H9 (cell line): ENCODE measurements at regions not wholly inside any gene's neighbourhood (a gene's known extent, or its start where the extent isn't known, plus 50 kb on each side); places are given as distances from the start of the nearest gene placed in this dataset.

ENCODE experiments used
- DNase-seq: peaks from one replicate; pipeline ENCODE4 v3.0.0-alpha.2; 2017
- H2AFZ ChIP-seq: one replicate; pipeline ENCODE4 v1.6.1; 2013; ENCODE audit warnings: mild to moderate bottlenecking, low read length, control low read depth, moderate library complexity
- H2AK5ac ChIP-seq: 2 replicates; pipeline ENCODE4 v1.6.1; 2013; ENCODE audit warnings: low read length, control low read depth, mixed read lengths; ENCODE audit not compliant: insufficient read length
- H2BK120ac ChIP-seq: one replicate; pipeline ENCODE4 v1.6.1; 2013; ENCODE audit warnings: low read depth, mild to moderate bottlenecking, low read length, control low read depth, inconsistent platforms; ENCODE audit not compliant: poor library complexity, severe bottlenecking
- H2BK12ac ChIP-seq: 2 replicates; pipeline ENCODE4 v1.6.1; 2013; ENCODE audit warnings: low read length, control low read depth, mixed read lengths, low read depth; ENCODE audit not compliant: insufficient read length
- H2BK15ac ChIP-seq: 2 replicates; pipeline ENCODE4 v1.6.1; 2013; ENCODE audit warnings: low read depth, low read length, control low read depth
- H2BK20ac ChIP-seq: one replicate; pipeline ENCODE4 v1.6.1; 2013; ENCODE audit warnings: low read depth, mild to moderate bottlenecking, low read length, control low read depth, inconsistent platforms; ENCODE audit not compliant: poor library complexity, severe bottlenecking
- H2BK5ac ChIP-seq: 2 replicates; pipeline ENCODE4 v1.6.1; 2013; ENCODE audit warnings: low read length, control low read depth, mixed read lengths; ENCODE audit not compliant: insufficient read length
- H3K14ac ChIP-seq: 2 replicates; pipeline ENCODE4 v1.6.1; 2013; ENCODE audit warnings: low read length, control low read depth; ENCODE audit not compliant: insufficient read depth
- H3K18ac ChIP-seq: 2 replicates; pipeline ENCODE4 v1.6.1; 2013; ENCODE audit warnings: low read depth, mild to moderate bottlenecking, mixed read lengths, low read length, control low read depth; ENCODE audit not compliant: insufficient read length
- H3K23ac ChIP-seq: 2 replicates; pipeline ENCODE4 v1.6.1; 2013; ENCODE audit warnings: low read length, control low read depth, mixed read lengths, low read depth; ENCODE audit not compliant: insufficient read length
- H3K23me2 ChIP-seq: 2 replicates; pipeline ENCODE4 v1.6.1; 2013; ENCODE audit warnings: low read depth, mild to moderate bottlenecking, mixed read lengths, low read length, control low read depth; ENCODE audit not compliant: insufficient read length, poor library complexity, severe bottlenecking
- H3K27ac ChIP-seq: 2 replicates; pipeline ENCODE4 v1.5.1; 2013; ENCODE audit warnings: low read length, control low read depth, mixed read lengths, low read depth; ENCODE audit not compliant: insufficient read length
- H3K27me3 ChIP-seq: 2 replicates; pipeline ENCODE4 v1.6.1; 2013; ENCODE audit warnings: low read length, control low read depth, inconsistent platforms; ENCODE audit not compliant: insufficient read depth
- H3K4ac ChIP-seq: 2 replicates; pipeline ENCODE4 v1.6.1; 2013; ENCODE audit warnings: low read depth, mild to moderate bottlenecking, control low read depth, inconsistent platforms, low read length, moderate library complexity
- H3K4me1 ChIP-seq: 2 replicates; pipeline ENCODE4 v1.6.1; 2013; ENCODE audit warnings: low read length, control low read depth, inconsistent platforms; ENCODE audit not compliant: insufficient read depth
- H3K4me2 ChIP-seq: 2 replicates; pipeline ENCODE4 v1.6.1; 2013; ENCODE audit warnings: low read length, control low read depth, mixed read lengths; ENCODE audit not compliant: insufficient read length, insufficient read depth
- H3K56ac ChIP-seq: 2 replicates; pipeline ENCODE4 v1.6.1; 2013; ENCODE audit warnings: low read depth, mild to moderate bottlenecking, mixed read lengths, low read length, control low read depth; ENCODE audit not compliant: insufficient read length
- H3K79me1 ChIP-seq: 2 replicates; pipeline ENCODE4 v1.6.1; 2013; ENCODE audit warnings: low read depth, mild to moderate bottlenecking, moderate library complexity, low read length, control low read depth, inconsistent platforms; ENCODE audit not compliant: insufficient read depth, poor library complexity, severe bottlenecking
- H3K79me2 ChIP-seq: 2 replicates; pipeline ENCODE4 v1.6.1; 2013; ENCODE audit warnings: low read length, control low read depth, inconsistent platforms; ENCODE audit not compliant: insufficient read depth
- H3K9ac ChIP-seq: 2 replicates; pipeline ENCODE4 v1.6.1; 2013; ENCODE audit warnings: low read length, control low read depth, mixed read lengths; ENCODE audit not compliant: insufficient read length; ENCODE audit errors: extremely low read depth
- H3K9me3 ChIP-seq: one replicate; pipeline ENCODE4 v1.6.1; 2013; ENCODE audit warnings: low read depth, low read length, inconsistent platforms; ENCODE audit not compliant: control insufficient read depth
- H3T11ph ChIP-seq: one replicate; pipeline ENCODE4 v1.6.1; 2013; ENCODE audit warnings: mild to moderate bottlenecking, low read length, control low read depth, inconsistent platforms
- H4K20me1 ChIP-seq: one replicate; pipeline ENCODE4 v1.6.1; 2013; ENCODE audit not compliant: control insufficient read depth, insufficient read length, insufficient read depth
- H4K5ac ChIP-seq: 2 replicates; pipeline ENCODE4 v1.6.1; 2013; ENCODE audit warnings: low read depth, mild to moderate bottlenecking, mixed read lengths, low read length, control low read depth; ENCODE audit not compliant: insufficient read length
- H4K8ac ChIP-seq: replicated peaks from 2 replicates; pipeline ENCODE4 v1.6.1; 2013; ENCODE audit warnings: low read length, control low read depth, mixed read lengths, low read depth; ENCODE audit not compliant: insufficient read length
- H4K91ac ChIP-seq: 2 replicates; pipeline ENCODE4 v1.6.1; 2013; ENCODE audit warnings: low read depth, mild to moderate bottlenecking, moderate library complexity, mixed read lengths, low read length, control low read depth; ENCODE audit not compliant: insufficient read length
- H3K27ac Mint-ChIP-seq, 3 experiments: 2 replicates in 2 of 3; 3 replicates in 1 of 3; pipeline ENCODE4 v1.8.0; 2020 to 2021; ENCODE audit warnings: mixed read lengths in 3 of 3, mild to moderate bottlenecking in 1 of 3, moderate library complexity in 1 of 3
- H3K27me3 Mint-ChIP-seq: 2 replicates; pipeline ENCODE4 v1.8.0; 2021; ENCODE audit warnings: low read depth, mild to moderate bottlenecking, moderate library complexity, mixed read lengths
- H3K36me3 Mint-ChIP-seq, 3 experiments: 2 replicates in 2 of 3; 3 replicates in 1 of 3; pipeline ENCODE4 v1.8.0; 2020 to 2021; ENCODE audit warnings: low read depth in 3 of 3, mixed read lengths in 3 of 3; ENCODE audit not compliant: insufficient read depth in 1 of 3
- H3K4me1 Mint-ChIP-seq, 2 experiments: 2 replicates each; pipeline ENCODE4 v1.8.0; 2020; ENCODE audit warnings: mixed read lengths in 2 of 2
- H3K4me3 Mint-ChIP-seq, 2 experiments: 2 replicates in 1 of 2; 3 replicates in 1 of 2; pipeline ENCODE4 v1.8.0; 2020 to 2021; ENCODE audit warnings: mild to moderate bottlenecking in 2 of 2, mixed read lengths in 2 of 2, moderate library complexity in 1 of 2
- H3K9me3 Mint-ChIP-seq, 2 experiments: 2 replicates in 1 of 2; 3 replicates in 1 of 2; pipeline ENCODE4 v1.8.0; 2020; ENCODE audit warnings: mild to moderate bottlenecking in 2 of 2, mixed read lengths in 2 of 2, moderate library complexity in 1 of 2
- CTCF ChIP-seq: fragments of 200-600 bp; sonication (generic); conservative IDR thresholded peaks from 3 replicates; pipeline ENCODE4 v1.8.0; 2021; ENCODE audit warnings: antibody characterized with exemption, mild to moderate bottlenecking
- WGBS: extraction: QIAGEN DNeasy Blood & Tissue Kit; methylation state at CpG from one replicate; pipeline ENCODE4 v1.1.7; 2013; ENCODE audit warnings: missing lambda C conversion rate, low lambda C conversion rate, mixed read lengths; ENCODE audit not compliant: insufficient read length; ENCODE audit errors: extremely low coverage; 5-methylcytosine and 5-hydroxymethylcytosine counted together

- no peak overlapping the region for H2BK12ac ChIP-seq
- TF ChIP-seq CTCF, result no peak
- H3K18ac ChIP-seq, result no peak overlapping the region
Measured at GRCh38 chr5:155268770-155269425, 255.3 kb downstream of the KIF4B start.

More at GRCh38 chr5:155268770-155269425, 255.3 kb downstream of the KIF4B start:
- Histone ChIP-seq H3K14ac (no peak overlapping the region), H2AFZ (no peak overlapping the region), H3K56ac (no peak overlapping the region), H3K79me2 (no peaks in the 10 kb centered on the region), H3K79me1 (no peaks in the 10 kb centered on the region), H4K5ac (no peak overlapping the region), H3K23ac (no peak overlapping the region), H3K4me2 (no peak overlapping the region), H2BK20ac (no peak overlapping the region), H4K91ac (no peak overlapping the region), H2BK15ac (no peak overlapping the region), H2BK5ac (no peak overlapping the region), H2AK5ac (no peak overlapping the region), H3K4me1 (peaks cover 2% of the 10 kb centered on the region; the same call in 1 of the 2 replicates), H3K23me2 (no peaks in the 10 kb centered on the region), H3T11ph (no peak overlapping the region), H3K4ac (no peak overlapping the region), H3K27ac (no peak overlapping the region), H3K9me3 (no peaks in the 10 kb centered on the region), H4K8ac (no peak overlapping the region), H3K27me3 (no peaks in the 10 kb centered on the region), H4K20me1 (no peaks in the 10 kb centered on the region), H3K9ac (no peak overlapping the region), H2BK120ac (no peak overlapping the region)
- Mint-ChIP-seq H3K9me3 (no peaks in the 10 kb centered on the region), H3K4me1 (peaks cover 13 to 20% of the 10 kb centered on the region in 2 experiments), H3K27ac (no peak overlapping the region), H3K27me3 (no peaks in the 10 kb centered on the region), H3K36me3 (no peaks in the 10 kb centered on the region), H3K4me3 (no peak overlapping the region)
- DNase-seq, result no peak
- WGBS, result no CpG with 5 or more reads among the region's 2 CpGs
